SK-N-MC (cell line): ENCODE measurements at regions not wholly inside any gene's neighbourhood (a gene's known extent, or its start where the extent isn't known, plus 50 kb on each side); places are given as distances from the start of the nearest gene placed in this dataset.

ENCODE experiments used
- EZH2 ChIP-seq: fragments of 200-600 bp; sonication (generic); IDR thresholded peaks from one replicate; pipeline ENCODE4 v1.6.1; 2017; ENCODE audit warnings: antibody characterized with exemption
- POLR2AphosphoS5 ChIP-seq: IDR thresholded peaks from 2 replicates; pipeline ENCODE4 v1.6.1; 2012; ENCODE audit warnings: mild to moderate bottlenecking, low read depth, low read length, borderline replicate concordance

DNA sequence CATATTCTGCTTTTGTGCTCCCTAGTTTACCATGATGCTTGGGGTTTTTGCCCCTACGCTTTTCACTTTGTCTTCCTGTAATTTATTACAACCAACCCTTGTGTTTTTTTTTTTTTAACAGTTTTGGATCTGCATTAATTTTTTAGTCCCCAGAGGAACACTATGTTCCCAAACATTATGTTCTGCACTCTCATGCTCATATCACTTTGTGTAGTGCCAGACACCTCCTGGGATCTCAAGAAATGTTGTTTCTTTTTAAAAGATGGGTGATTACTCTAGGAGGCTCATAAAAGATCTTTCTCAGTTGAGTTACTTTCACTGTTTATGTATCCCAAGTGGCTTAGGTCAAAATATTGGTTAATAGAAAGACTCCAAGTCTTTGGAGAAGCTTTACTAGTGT is 116.2 kb upstream of the MKLN1 start:
- TF ChIP-seq EZH2 (no peak), POLR2AphosphoS5 (no peak)
